ENCODE measurements at regions not wholly inside any gene's neighbourhood (a gene's known extent, or its start where the extent isn't known, plus 50 kb on each side); places are given as distances from the start of the nearest gene placed in this dataset.

DNA sequence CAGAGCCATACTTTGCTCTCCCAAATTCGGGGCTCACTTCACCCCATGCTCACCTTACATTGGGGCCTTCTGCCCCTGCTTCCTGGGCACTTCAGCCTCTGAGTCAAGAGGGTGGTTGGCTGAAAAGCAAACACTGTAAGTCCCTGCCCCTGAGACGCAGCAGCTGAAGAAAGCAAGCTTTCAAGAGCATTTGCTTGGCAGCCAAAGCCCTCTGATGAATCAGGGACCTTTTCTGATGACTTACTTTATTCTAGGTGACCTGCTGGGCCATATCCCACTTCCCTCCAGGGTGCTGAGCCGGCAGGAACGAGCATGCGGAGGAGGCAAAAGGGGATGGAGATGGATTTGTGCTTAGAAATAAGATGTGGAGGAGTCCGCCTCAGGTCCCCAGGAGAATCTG, 147.0 kb upstream of the TNRC6C start:
- H3K27me3 ChIP-seq (ENCODE audit: control insufficient read depth, insufficient read depth, low read length) = peaks cover 10% of the 10 kb centered on the region
- no peaks in the 10 kb centered on the region for H3K9me3 ChIP-seq (ENCODE audit: control insufficient read depth, insufficient read depth, low read length)
- no peak overlapping the region for H3K4me3 ChIP-seq (ENCODE audit: low read depth, low read length)
- ChIA-PET CTCF (no interaction called here), POLR2A (no interaction called here)
- DNase-seq (ENCODE audit: low read depth, low spot score) = no peak
- no peak for TF ChIP-seq CTCF (IDR thresholded peaks at IDR 0.05; ENCODE audit: low read depth, low read length)
- no peak overlapping the region for H3K27ac ChIP-seq (ENCODE audit: low read depth, low read length)

DNA sequence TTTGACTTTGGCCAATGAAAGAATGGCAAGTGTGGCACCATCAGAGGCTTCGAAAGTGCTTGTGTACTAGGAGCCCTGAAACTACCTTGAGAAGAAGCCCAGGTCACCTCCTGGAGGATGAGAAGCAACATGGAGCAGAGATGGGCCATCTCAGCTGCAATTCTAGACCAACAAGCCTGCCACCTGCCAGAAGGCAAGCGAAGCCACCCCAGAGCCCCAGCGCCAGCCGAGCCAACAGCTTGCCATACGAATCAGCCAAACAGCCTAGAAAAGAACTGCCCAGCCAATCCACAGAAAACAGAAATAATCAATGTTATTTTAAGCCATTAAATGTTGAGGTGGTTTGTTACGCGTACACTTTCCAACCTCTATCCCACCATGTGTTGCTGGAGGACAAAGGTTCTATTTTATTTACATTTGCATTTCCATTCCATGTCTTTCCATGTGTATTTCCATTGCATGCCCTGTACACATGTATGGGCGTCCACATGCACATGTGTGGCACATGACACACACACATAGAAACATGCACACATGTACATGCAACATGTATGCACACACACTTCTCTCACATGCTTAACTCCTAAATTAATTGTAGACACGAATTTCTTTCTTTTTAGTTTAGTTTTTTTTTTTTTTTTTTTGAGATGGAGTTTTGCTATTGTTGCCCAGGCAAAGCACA, 144.3 kb upstream of the TNRC6C start:
- Histone ChIP-seq H3K27me3 (ENCODE audit: control insufficient read depth, insufficient read depth, low read length) (peaks cover 11% of the 10 kb centered on the region), H3K9me3 (ENCODE audit: control insufficient read depth, insufficient read depth, low read length) (no peaks in the 10 kb centered on the region), H3K27ac (ENCODE audit: low read depth, low read length) (no peak overlapping the region), H3K4me3 (ENCODE audit: low read depth, low read length) (no peak overlapping the region)
- CTCF ChIA-PET = no interaction called here
- TF ChIP-seq CTCF (IDR thresholded peaks at IDR 0.05; ENCODE audit: low read depth, low read length) = no peak
- no peak for DNase-seq (ENCODE audit: low read depth, low spot score)
- POLR2A ChIA-PET = no interaction called here

DNA sequence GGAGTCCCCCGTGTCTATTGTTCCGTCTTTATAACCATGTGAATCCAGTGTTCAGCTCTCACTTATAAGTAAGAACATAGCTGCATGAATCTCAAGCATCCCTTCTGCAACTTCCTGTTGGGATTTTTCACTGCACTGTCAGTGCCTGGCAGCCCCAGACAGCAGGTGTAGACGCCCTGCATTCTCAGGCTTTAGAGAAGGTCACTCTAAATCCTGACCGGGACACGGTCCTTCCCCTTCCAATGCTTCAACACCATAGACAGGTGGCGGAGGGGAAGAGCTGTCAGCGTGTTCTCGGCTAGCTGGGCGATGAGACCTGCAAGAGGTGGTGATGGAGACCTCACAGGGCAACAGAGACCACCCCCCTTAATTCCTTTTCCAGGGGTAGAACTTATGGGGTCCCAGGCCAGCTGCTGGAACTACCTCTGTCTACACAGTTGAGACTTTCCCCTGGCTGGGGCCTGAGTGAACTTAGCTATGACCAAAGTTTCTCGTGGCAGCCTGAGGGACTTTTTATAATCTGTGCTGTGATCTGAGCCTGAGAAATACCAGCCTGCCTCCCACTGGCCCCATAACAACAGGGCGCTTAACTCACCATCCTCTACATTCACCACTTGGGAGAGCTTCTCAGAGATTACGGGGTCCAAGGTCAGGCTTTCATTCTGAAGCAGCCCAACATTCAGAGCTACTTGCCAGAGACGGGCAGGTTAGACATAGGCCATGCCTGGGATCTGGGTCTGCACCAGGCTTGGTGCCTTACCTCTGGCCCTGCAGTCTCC, 143.2 kb upstream of the TNRC6C start:
- peaks cover 11% of the 10 kb centered on the region for H3K27me3 ChIP-seq (ENCODE audit: control insufficient read depth, insufficient read depth, low read length)
- DNase-seq (ENCODE audit: low read depth, low spot score) = no peak
- CTCF ChIA-PET = no interaction called here
- H3K9me3 ChIP-seq (ENCODE audit: control insufficient read depth, insufficient read depth, low read length) = no peaks in the 10 kb centered on the region
- no peak for TF ChIP-seq CTCF (IDR thresholded peaks at IDR 0.05; ENCODE audit: low read depth, low read length)
- H3K4me3 ChIP-seq (ENCODE audit: low read depth, low read length) = no peak overlapping the region
- no peak overlapping the region for H3K27ac ChIP-seq (ENCODE audit: low read depth, low read length)
- POLR2A ChIA-PET = interaction anchor here (1.0 kb wide), 1 partner anchor 143 kb away, joined by 5 read pairs; the partner anchor contains the start of gene TNRC6C

GRCh38 chr17:77817953-77818352, 140.6 kb upstream of the TNRC6C start:
- H3K27me3 ChIP-seq (ENCODE audit: control insufficient read depth, insufficient read depth, low read length) = peaks cover 12% of the 10 kb centered on the region
- H3K9me3 ChIP-seq (ENCODE audit: control insufficient read depth, insufficient read depth, low read length) = no peaks in the 10 kb centered on the region
- POLR2A ChIA-PET = interaction anchor here (0.6 kb wide), 1 partner anchor 140 kb away, joined by 4 read pairs; the partner anchor contains the start of gene TNRC6C
- no peak overlapping the region for H3K27ac ChIP-seq (ENCODE audit: low read depth, low read length)
- DNase-seq (ENCODE audit: low read depth, low spot score) = no peak
- CTCF ChIA-PET = no interaction called here
- TF ChIP-seq CTCF (IDR thresholded peaks at IDR 0.05; ENCODE audit: low read depth, low read length) = no peak
- H3K4me3 ChIP-seq (ENCODE audit: low read depth, low read length) = no peak overlapping the region

DNA sequence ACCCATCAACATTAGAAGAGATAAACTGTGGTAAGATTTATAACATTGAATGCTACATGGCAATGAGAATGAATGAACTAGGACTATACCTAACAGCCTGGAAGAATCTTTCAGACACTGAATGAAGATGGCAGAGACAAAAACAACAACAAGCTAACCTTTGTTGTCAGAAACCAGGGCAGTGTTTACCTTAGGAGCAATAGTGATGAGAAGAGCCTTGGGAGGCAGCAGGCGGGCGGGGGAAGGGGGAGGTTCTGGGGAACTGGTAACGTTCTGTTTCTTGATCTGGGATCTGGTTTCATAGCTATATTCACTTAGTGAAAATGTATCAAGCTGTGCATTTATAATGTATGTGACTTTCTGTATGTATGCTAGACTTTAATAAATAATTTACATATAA, 139.0 kb upstream of the TNRC6C start:
- TF ChIP-seq CTCF (IDR thresholded peaks at IDR 0.05; ENCODE audit: low read depth, low read length) = no peak
- no peak for DNase-seq (ENCODE audit: low read depth, low spot score)
- Histone ChIP-seq H3K9me3 (ENCODE audit: control insufficient read depth, insufficient read depth, low read length) (no peaks in the 10 kb centered on the region), H3K4me3 (ENCODE audit: low read depth, low read length) (no peak overlapping the region), H3K27ac (ENCODE audit: low read depth, low read length) (no peak overlapping the region), H3K27me3 (ENCODE audit: control insufficient read depth, insufficient read depth, low read length) (peaks cover 17% of the 10 kb centered on the region)
- ChIA-PET CTCF (interaction anchor here (1.4 kb wide), 1 partner anchor 194 kb away, joined by 4 read pairs; no protein-coding TSS in a partner anchor), POLR2A (no interaction called here)
